HG03558 (cell line): ENCODE measurements at regions not wholly inside any gene's neighbourhood (a gene's known extent, or its start where the extent isn't known, plus 50 kb on each side); places are given as distances from the start of the nearest gene placed in this dataset.

Experiments used
- ATAC-seq: cut with Tn5 transposase; IDR thresholded peaks from one replicate; pipeline ENCODE4 v1.9.1; 2021; ENCODE audit warnings: moderate number of reproducible peaks; ENCODE audit not compliant: unreplicated experiment; ENCODE audit errors: extremely low read depth

DNA sequence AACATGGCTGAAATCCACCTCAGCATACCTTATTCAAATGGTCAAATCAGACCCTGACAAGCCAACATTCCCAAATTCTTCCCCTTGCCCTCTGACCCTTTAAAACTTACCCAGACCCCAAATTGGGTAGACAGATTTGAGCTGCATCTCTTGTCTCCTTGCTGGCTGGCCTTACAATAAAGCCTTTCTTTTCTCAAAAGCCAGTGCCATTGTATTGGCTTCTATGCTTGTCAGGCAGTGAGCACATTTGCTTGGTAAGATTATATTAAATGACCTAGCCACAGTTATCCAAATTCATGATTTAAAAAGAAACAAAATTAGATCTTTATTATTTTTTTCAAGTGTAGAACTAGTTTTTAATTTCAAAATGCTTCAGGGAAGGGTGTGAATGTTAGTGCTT is 67.8 kb upstream of the FAM83B start:
- no peak for ATAC-seq

- no peak for ATAC-seq
Measured at GRCh38 chr6:54784011-54784410, 62.6 kb upstream of the FAM83B start.

GRCh38 chr6:54786154-54786553 is 60.4 kb upstream of the FAM83B start:
- ATAC-seq, result no peak

DNA sequence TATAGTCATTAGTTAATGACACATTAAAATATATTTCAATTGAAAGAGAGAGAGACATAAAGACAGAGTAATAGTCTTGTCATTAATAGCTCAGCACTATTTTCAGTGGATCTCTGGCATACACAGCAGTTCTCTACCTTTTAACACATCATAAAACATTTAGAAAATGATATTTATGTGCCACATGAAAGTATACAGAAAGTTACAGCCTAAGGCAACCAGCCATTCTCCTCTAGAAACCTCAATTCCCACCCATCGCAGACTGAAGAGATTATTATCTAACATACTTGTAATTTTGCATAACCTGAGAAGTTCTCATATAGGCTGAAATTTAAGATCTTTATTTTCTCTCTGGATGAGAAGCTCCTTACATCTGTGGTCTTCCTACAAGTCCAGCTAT is 58.7 kb upstream of the FAM83B start:
- no peak for ATAC-seq
